ENCODE measurements at regions not wholly inside any gene's neighbourhood (a gene's known extent, or its start where the extent isn't known, plus 50 kb on each side); places are given as distances from the start of the nearest gene placed in this dataset.

GRCh38 chr11:19570889-19571288 is 141.7 kb upstream of the NAV2 start:
- peaks cover 0 to 4% (median 0%) of the 10 kb centered on the region in 9 donors for H3K27me3 ChIP-seq
- no peaks in the 10 kb centered on the region for H3K9me3 ChIP-seq
- intact Hi-C loops (cut with DNase I) = loop anchor here in 4 of 10 donors (5.0 to 10.0 kb wide), 3 partner anchors 101 to 144 kb away; partner anchors contain the start of gene NAV2 (in 2 of the 4)
- DNase-seq (no peak), ATAC-seq (no peak)
- no peak overlapping the region for H3K4me3 ChIP-seq
- H3K36me3 ChIP-seq = no peaks in the 10 kb centered on the region
- peaks cover 0 to 37% (median 6%) of the 10 kb centered on the region in 12 donors for H3K4me1 ChIP-seq
- TF ChIP-seq CTCF (IDR thresholded peaks at IDR 0.05) (no peak), POLR2A (IDR thresholded peaks at IDR 0.05) (no peak)
- no peak overlapping the region for H3K27ac ChIP-seq
- WGBS, 4 donors = 94 to 100% (median 96%) methylated on average over 1 of the region's 1 CpG

GRCh38 chr11:19567996-19568395 is 144.6 kb upstream of the NAV2 start:
- H3K27me3 ChIP-seq = peaks cover 0 to 4% (median 0%) of the 10 kb centered on the region in 9 donors
- 87 to 96% (median 88%) methylated on average over 3 of the region's 3 CpGs for whole genome bisulfite sequencing, 4 donors
- intact Hi-C loops (cut with DNase I) = loop anchor here in 4 of 10 donors (5.0 to 10.0 kb wide), 2 partner anchors 59 to 237 kb away; no protein-coding TSS in a partner anchor

GRCh38 chr11:19566583-19567379 is 145.9 kb upstream of the NAV2 start:
- Histone ChIP-seq H3K4me1 (peaks cover 0 to 16% (median 5%) of the 10 kb centered on the region in 12 donors), H3K36me3 (no peaks in the 10 kb centered on the region), H3K27ac (peak overlapping the region in 1 of 12 donors; percentile 60), H3K9me3 (no peaks in the 10 kb centered on the region), H3K4me3 (no peak overlapping the region), H3K27me3 (peaks cover 0 to 4% (median 0%) of the 10 kb centered on the region in 9 donors)
- no peak for TF ChIP-seq POLR2A (IDR thresholded peaks at IDR 0.05)
- TF ChIP-seq CTCF (IDR thresholded peaks at IDR 0.05) = no peak
- intact Hi-C loops (cut with DNase I) = loop anchor here in 4 of 10 donors (5.0 to 10.0 kb wide), 2 partner anchors 61 to 238 kb away; no protein-coding TSS in a partner anchor
- ATAC-seq = no peak
- WGBS, 4 donors = 67 to 72% (median 69%) methylated on average over 5 of the region's 5 CpGs
- no peak for DNase-seq

More at GRCh38 chr11:19567996-19568395, 144.6 kb upstream of the NAV2 start:
- no peak for ATAC-seq
- DNase-seq = no peak
- H3K4me3 ChIP-seq = no peak overlapping the region
- H3K27ac ChIP-seq = no peak overlapping the region
- peaks cover 0 to 20% (median 5%) of the 10 kb centered on the region in 12 donors for H3K4me1 ChIP-seq
- H3K9me3 ChIP-seq = no peaks in the 10 kb centered on the region
- H3K36me3 ChIP-seq = no peaks in the 10 kb centered on the region
- TF ChIP-seq CTCF (IDR thresholded peaks at IDR 0.05) = no peak
- no peak for TF ChIP-seq POLR2A (IDR thresholded peaks at IDR 0.05)

- WGBS, 4 donors = 96 to 97% (median 97%) methylated on average over 7 of the region's 7 CpGs
- Histone ChIP-seq H3K4me3 (no peak overlapping the region), H3K9me3 (no peaks in the 10 kb centered on the region), H3K27me3 (peaks cover 0 to 3% (median 0%) of the 10 kb centered on the region in 9 donors), H3K36me3 (no peaks in the 10 kb centered on the region), H3K4me1 (peaks cover 0 to 16% (median 5%) of the 10 kb centered on the region in 12 donors), H3K27ac (no peak overlapping the region)
- no peak for DNase-seq
- intact Hi-C loops (cut with DNase I) = loop anchor here (2.0 to 10.0 kb wide), 6 partner anchors 62 to 339 kb away; no protein-coding TSS in a partner anchor
- no peak for TF ChIP-seq POLR2A (IDR thresholded peaks at IDR 0.05)
- TF ChIP-seq CTCF (IDR thresholded peaks at IDR 0.05) = no peak
- ATAC-seq = no peak
Observed at GRCh38 chr11:19565639-19566038, 147.0 kb upstream of the NAV2 start.
